Body of pancreas (tissue), 4 donors: ENCODE measurements at regions not wholly inside any gene's neighbourhood (a gene's known extent, or its start where the extent isn't known, plus 50 kb on each side); places are given as distances from the start of the nearest gene placed in this dataset.

Experiments
- ATAC-seq: fragments of 150-250 bp; one replicate; pipeline ENCODE4 v1.9.1; 2016
- DNase-seq, 4 donors: peaks; one replicate each; pipeline ENCODE4 v3.0.0-alpha.2; 2019
- H3K27ac ChIP-seq, 4 donors: fragments of 200-600 bp; sonication (generic); 1 replicate in 3 of 4; 2 replicates in 1 of 4; pipeline versions ENCODE4 v1.5.1 to v1.6.1; 2016 to 2019; ENCODE audit warnings: mild to moderate bottlenecking in 1 of 4, mixed read lengths in 1 of 4, moderate library complexity in 1 of 4
- H3K27me3 ChIP-seq, 2 donors: fragments of 200-600 bp; sonication (generic); one replicate each; pipeline ENCODE4 v1.6.0; 2016; ENCODE audit warnings: mild to moderate bottlenecking in 1 of 2
- H3K36me3 ChIP-seq, 2 donors: fragments of 200-600 bp; sonication (generic); replicated peaks in 1 of 2; 2 replicates each; pipeline ENCODE4 v1.5.1; 2016; ENCODE audit warnings: low read depth in 2 of 2; ENCODE audit not compliant: insufficient read depth in 1 of 2
- H3K4me1 ChIP-seq: fragments of 200-600 bp; sonication (generic); one replicate; pipeline ENCODE4 v1.6.0; 2016
- H3K4me3 ChIP-seq, 2 donors: fragments of 200-600 bp; sonication (generic); 1 replicate in 1 of 2; 2 replicates in 1 of 2; pipeline ENCODE4 v1.5.1; 2016 to 2019
- H3K9me3 ChIP-seq, 3 donors: fragments of 200-600 bp; sonication (generic); 1 replicate in 2 of 3; 2 replicates in 1 of 3; pipeline ENCODE4 v1.5.1; 2016
- CTCF ChIP-seq, 7 experiments: fragments of 450-650 bp in 4 of 7; fragments of 200-600 bp in 3 of 7; sonication (generic) in 3 of 7; IDR thresholded peaks; one replicate each; pipeline ENCODE4 v1.5.1; 2016 to 2019; ENCODE audit warnings: antibody characterized with exemption in 7 of 7
- POLR2A ChIP-seq, 3 donors: fragments of 450-650 bp; IDR thresholded peaks; one replicate each; pipeline ENCODE4 v1.6.1; 2016; ENCODE audit warnings: antibody characterized with exemption in 3 of 3, mild to moderate bottlenecking in 2 of 3
- WGBS, 2 donors: methylation state at CpG; one replicate each; pipeline ENCODE4 v1.1.5; 2017; 5-methylcytosine and 5-hydroxymethylcytosine counted together
- intact Hi-C: fragments of 100-400 bp; cut with DNase I; formaldehyde crosslinking; loops from one replicate; pipeline ENCODE4 v1.15.1; 2023

GRCh38 chr12:91978143-91978542, 167.5 kb downstream of the BTG1 start:
- no peak for DNase-seq
- peaks cover 11% of the 10 kb centered on the region for H3K4me1 ChIP-seq
- H3K9me3 ChIP-seq, result no peaks in the 10 kb centered on the region
- no peaks in the 10 kb centered on the region for H3K27me3 ChIP-seq
- WGBS, 2 donors, result 80 to 90% methylated on average over 2 of the region's 2 CpGs
- no peak overlapping the region for H3K27ac ChIP-seq
- TF ChIP-seq POLR2A (IDR thresholded peaks at IDR 0.05), result no peak
- TF ChIP-seq CTCF (IDR thresholded peaks at IDR 0.05), result no peak
- H3K4me3 ChIP-seq, result no peak overlapping the region
- ATAC-seq, result no peak
- no peaks in the 10 kb centered on the region for H3K36me3 ChIP-seq
- intact Hi-C loops, result no loop called here

- intact Hi-C loops, result no loop called here
- DNase-seq, result no peak
- H3K4me1 ChIP-seq, result no peaks in the 10 kb centered on the region
- 97 to 99% methylated on average over 6 of the region's 6 CpGs for WGBS, 2 donors
- no peaks in the 10 kb centered on the region for H3K27me3 ChIP-seq
- no peaks in the 10 kb centered on the region for H3K9me3 ChIP-seq
- TF ChIP-seq POLR2A (IDR thresholded peaks at IDR 0.05), result no peak
- TF ChIP-seq CTCF (IDR thresholded peaks at IDR 0.05), result no peak
- ATAC-seq, result no peak
- H3K4me3 ChIP-seq, result no peak overlapping the region
- H3K27ac ChIP-seq, result no peak overlapping the region
- H3K36me3 ChIP-seq, result no peaks in the 10 kb centered on the region
Measured at GRCh38 chr12:91975891-91976290, 169.8 kb downstream of the BTG1 start.

- ATAC-seq, result peak; percentile 30
- TF ChIP-seq POLR2A (IDR thresholded peaks at IDR 0.05) (no peak), CTCF (IDR thresholded peaks at IDR 0.05) (no peak)
- Histone ChIP-seq H3K9me3 (no peaks in the 10 kb centered on the region), H3K4me1 (no peaks in the 10 kb centered on the region), H3K27me3 (no peaks in the 10 kb centered on the region), H3K4me3 (no peak overlapping the region), H3K36me3 (no peaks in the 10 kb centered on the region), H3K27ac (no peak overlapping the region)
- WGBS, 2 donors, result 73 to 82% methylated on average over 3 of the region's 3 CpGs
- intact Hi-C loops, result no loop called here
- DNase-seq, result no peak
Measured at GRCh38 chr12:91974541-91975085, 171.0 kb downstream of the BTG1 start.

GRCh38 chr12:91973813-91974212, 171.8 kb downstream of the BTG1 start:
- WGBS, 2 donors, result 59 to 79% methylated on average over 2 of the region's 2 CpGs
- no peak overlapping the region for H3K27ac ChIP-seq
- H3K4me1 ChIP-seq, result no peaks in the 10 kb centered on the region
- H3K4me3 ChIP-seq, result no peak overlapping the region
- no peaks in the 10 kb centered on the region for H3K9me3 ChIP-seq
- intact Hi-C loops, result no loop called here
- ATAC-seq (no peak), DNase-seq (no peak)
- H3K27me3 ChIP-seq, result no peaks in the 10 kb centered on the region
- TF ChIP-seq CTCF (IDR thresholded peaks at IDR 0.05), result no peak
- TF ChIP-seq POLR2A (IDR thresholded peaks at IDR 0.05), result no peak
- H3K36me3 ChIP-seq, result no peaks in the 10 kb centered on the region

GRCh38 chr12:91972896-91973295, 172.8 kb downstream of the BTG1 start:
- Histone ChIP-seq H3K9me3 (no peaks in the 10 kb centered on the region), H3K4me3 (no peak overlapping the region), H3K4me1 (no peaks in the 10 kb centered on the region), H3K27me3 (no peaks in the 10 kb centered on the region), H3K36me3 (no peaks in the 10 kb centered on the region), H3K27ac (no peak overlapping the region)
- no peak for ATAC-seq
- 94 to 95% methylated on average over 1 of the region's 1 CpG for WGBS, 2 donors
- TF ChIP-seq POLR2A (IDR thresholded peaks at IDR 0.05) (no peak), CTCF (IDR thresholded peaks at IDR 0.05) (no peak)
- DNase-seq, result no peak
- intact Hi-C loops, result no loop called here
